ENCODE measurements at regions not wholly inside any gene's neighbourhood (a gene's known extent, or its start where the extent isn't known, plus 50 kb on each side); places are given as distances from the start of the nearest gene placed in this dataset.
"Not testable (repeated sequence)": the region's sequence is repeated elsewhere in the genome, so short reads cannot be mapped to it uniquely, and the experiment has no call there.

- not testable (repeated sequence) for TF ChIP-seq EZH2 (IDR thresholded peaks at IDR 0.05; ENCODE audit: low read length, missing control alignments); CTCF (conservative IDR thresholded peaks at IDR 0.05 in 1 of 2, IDR thresholded peaks at IDR 0.05 in 1 of 2; ENCODE audit: low read depth in 1 of 2, low read length in 2 of 2)
Observed at GRCh38 chr3:75435794-75436400, 228.2 kb upstream of the FRG2C start.

Measured in fibroblast of lung (primary cell).